OCI-LY3 (cell line): ENCODE measurements at regions not wholly inside any gene's neighbourhood (a gene's known extent, or its start where the extent isn't known, plus 50 kb on each side); places are given as distances from the start of the nearest gene placed in this dataset.

ENCODE experiments used
- H2AFZ ChIP-seq: fragments of 200-600, 300-600 bp; shearing (Covaris generic); 2 replicates; pipeline ENCODE4 v1.6.0; 2014; ENCODE audit warnings: antibody characterized with exemption, low read depth, low read length
- H3K27ac ChIP-seq: fragments of 200-600, 300-600 bp; sonication (generic); 2 replicates; pipeline ENCODE4 v1.5.1; 2014; ENCODE audit warnings: mild to moderate bottlenecking, low read length, moderate library complexity, mixed read lengths
- H3K27me3 ChIP-seq: fragments of 200-600, 300-600 bp; sonication (generic); 2 replicates; pipeline ENCODE4 v1.6.1; 2014; ENCODE audit warnings: low read depth, low read length, mixed read lengths
- H3K36me3 ChIP-seq: fragments of 200-600, 300-600 bp; sonication (generic); replicated peaks from 2 replicates; pipeline ENCODE3; 2014; ENCODE audit warnings: low read depth, low read length, mixed read lengths
- H3K4me1 ChIP-seq: fragments of 300-600, 200-600 bp; sonication (generic); 2 replicates; pipeline ENCODE4 v1.6.1; 2014; ENCODE audit warnings: low read length, mixed read lengths
- H3K4me2 ChIP-seq: fragments of 200-600, 300-600 bp; sonication (generic); 2 replicates; pipeline ENCODE4 v1.6.1; 2014; ENCODE audit warnings: low read length, mixed read lengths
- H3K4me3 ChIP-seq: fragments of 300-600, 200-600 bp; sonication (generic); 2 replicates; pipeline ENCODE4 v1.5.1; 2014; ENCODE audit warnings: antibody characterized with exemption, mild to moderate bottlenecking, low read length, moderate library complexity
- H3K79me2 ChIP-seq: fragments of 300-600, 200-600 bp; shearing (Covaris generic); 2 replicates; pipeline ENCODE4 v1.6.1; 2014; ENCODE audit warnings: mild to moderate bottlenecking, low read length, mixed read lengths
- H3K9ac ChIP-seq: fragments of 300-600, 200-600 bp; shearing (Covaris generic); 2 replicates; pipeline ENCODE4 v1.6.0; 2014; ENCODE audit warnings: mild to moderate bottlenecking, low read length, moderate library complexity
- H3K9me3 ChIP-seq: fragments of 200-600, 300-600 bp; shearing (Covaris generic); 2 replicates; pipeline ENCODE4 v1.6.1; 2014; ENCODE audit warnings: low read length, mixed read lengths; ENCODE audit not compliant: insufficient read depth
- H4K20me1 ChIP-seq: fragments of 200-600, 300-600 bp; sonication (generic); 2 replicates; pipeline ENCODE4 v1.6.1; 2016; ENCODE audit warnings: low read length, mixed read lengths; ENCODE audit not compliant: insufficient read depth
- CTCF ChIP-seq: fragments of 200-600, 300-600 bp; sonication (generic); IDR thresholded peaks from 2 replicates; pipeline ENCODE4 v1.5.1; 2014; ENCODE audit warnings: antibody characterized with exemption, low read length, low read depth
- EZH2phosphoT487 ChIP-seq: fragments of 200-600 bp; shearing (Covaris generic); IDR thresholded peaks from 2 replicates; pipeline ENCODE4 v1.6.1; 2018; ENCODE audit warnings: antibody characterized with exemption, mixed run types, low read depth

- TF ChIP-seq EZH2phosphoT487 (no peak), CTCF (no peak)
Measured at GRCh38 chr2:199570934-199571333, 113.2 kb upstream of the SATB2 start.

DNA sequence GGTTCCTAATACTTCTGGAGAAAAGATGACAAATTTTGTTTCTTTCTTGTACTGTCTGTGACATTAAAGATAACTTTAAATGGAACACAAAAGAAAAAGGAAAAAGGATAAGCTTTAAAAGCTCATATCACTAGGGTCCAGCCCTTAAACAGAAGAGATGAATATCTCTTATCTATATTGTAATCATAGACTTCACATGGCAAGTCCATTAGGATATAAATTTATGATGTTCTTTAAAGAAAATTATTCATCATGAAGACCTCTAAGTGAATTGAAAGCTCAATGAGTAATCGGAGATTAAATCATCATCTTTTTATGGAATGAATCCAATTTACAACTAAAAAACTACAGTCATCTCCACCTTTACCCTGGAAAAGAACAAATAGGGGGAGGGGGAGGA lies 111.6 kb upstream of the SATB2 start:
- Histone ChIP-seq H3K9ac (no peak overlapping the region), H2AFZ (no peak overlapping the region), H3K4me3 (no peak overlapping the region), H3K36me3 (no peaks in the 10 kb centered on the region), H3K9me3 (no peaks in the 10 kb centered on the region), H3K79me2 (no peaks in the 10 kb centered on the region), H3K27ac (no peak overlapping the region), H4K20me1 (no peaks in the 10 kb centered on the region), H3K4me1 (no peaks in the 10 kb centered on the region), H3K4me2 (no peak overlapping the region), H3K27me3 (peaks cover 4% of the 10 kb centered on the region; the same call in 1 of the 2 replicates)
- TF ChIP-seq CTCF: no peak
- TF ChIP-seq EZH2phosphoT487: no peak

More at GRCh38 chr2:199570934-199571333, 113.2 kb upstream of the SATB2 start:
- H3K4me3 ChIP-seq: no peak overlapping the region
- H2AFZ ChIP-seq: no peak overlapping the region
- no peaks in the 10 kb centered on the region for H3K36me3 ChIP-seq
- no peak overlapping the region for H3K4me2 ChIP-seq
- no peaks in the 10 kb centered on the region for H4K20me1 ChIP-seq
- peaks cover 4% of the 10 kb centered on the region; the same call in 1 of the 2 replicates for H3K27me3 ChIP-seq
- H3K79me2 ChIP-seq: no peaks in the 10 kb centered on the region
- H3K4me1 ChIP-seq: no peaks in the 10 kb centered on the region
- H3K27ac ChIP-seq: no peak overlapping the region
- no peak overlapping the region for H3K9ac ChIP-seq
- H3K9me3 ChIP-seq: no peaks in the 10 kb centered on the region

DNA sequence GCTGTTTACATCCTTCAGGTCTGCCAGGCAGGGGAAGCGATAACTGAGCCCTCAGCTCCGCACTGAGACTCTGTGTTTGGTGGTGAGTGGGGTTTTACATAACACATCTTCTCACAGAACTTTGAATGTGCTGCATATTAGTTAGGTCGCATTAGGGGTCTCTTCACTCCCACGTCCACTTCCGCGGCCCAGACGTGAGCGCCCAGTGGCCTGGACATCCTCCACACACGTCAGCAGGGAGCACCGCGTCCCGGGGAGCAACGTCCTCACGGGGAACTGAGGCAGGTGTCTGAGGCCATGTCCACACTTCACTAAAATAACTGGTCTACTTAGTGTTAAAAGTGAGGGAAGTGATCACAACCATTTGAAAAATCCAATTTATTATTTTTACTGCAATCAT lies 100.4 kb upstream of the SATB2 start:
- H3K79me2 ChIP-seq: no peaks in the 10 kb centered on the region
- no peaks in the 10 kb centered on the region for H3K9me3 ChIP-seq
- no peaks in the 10 kb centered on the region for H3K36me3 ChIP-seq
- H3K27me3 ChIP-seq: no peaks in the 10 kb centered on the region
- H3K4me2 ChIP-seq: no peak overlapping the region
- H3K27ac ChIP-seq: no peak overlapping the region
- no peaks in the 10 kb centered on the region for H3K4me1 ChIP-seq
- no peak overlapping the region for H3K4me3 ChIP-seq
- H3K9ac ChIP-seq: no peak overlapping the region
- no peak for TF ChIP-seq CTCF
- no peak for TF ChIP-seq EZH2phosphoT487
- H4K20me1 ChIP-seq: no peaks in the 10 kb centered on the region
- H2AFZ ChIP-seq: no peak overlapping the region

GRCh38 chr2:199556527-199557285 lies 99.0 kb upstream of the SATB2 start:
- Histone ChIP-seq H3K9ac (no peak overlapping the region), H3K36me3 (no peaks in the 10 kb centered on the region), H3K79me2 (no peaks in the 10 kb centered on the region), H3K27me3 (no peaks in the 10 kb centered on the region), H4K20me1 (no peaks in the 10 kb centered on the region), H3K4me1 (no peaks in the 10 kb centered on the region), H3K4me2 (no peak overlapping the region), H3K9me3 (no peaks in the 10 kb centered on the region), H3K27ac (no peak overlapping the region), H2AFZ (no peak overlapping the region), H3K4me3 (no peak overlapping the region)
- TF ChIP-seq CTCF: no peak
- no peak for TF ChIP-seq EZH2phosphoT487
